SU-DHL-6 (cell line): ENCODE measurements at regions not wholly inside any gene's neighbourhood (a gene's known extent, or its start where the extent isn't known, plus 50 kb on each side); places are given as distances from the start of the nearest gene placed in this dataset.

Source experiments
- H2AFZ ChIP-seq: fragments of 200-600 bp; sonication (generic); 2 replicates; pipeline ENCODE4 v1.6.1; 2014; ENCODE audit warnings: low read depth, mild to moderate bottlenecking, moderate library complexity, mixed read lengths, antibody characterized with exemption, low read length; ENCODE audit not compliant: severe bottlenecking
- H3F3A ChIP-seq: fragments of 200-600 bp; shearing (Covaris generic); 2 replicates; pipeline ENCODE4 v1.6.0; 2016; ENCODE audit warnings: antibody characterized with exemption, mild to moderate bottlenecking; ENCODE audit not compliant: insufficient read depth
- H3K27ac ChIP-seq: fragments of 200-600 bp; sonication (generic); 2 replicates; pipeline ENCODE4 v1.5.1; 2016; ENCODE audit warnings: low read depth, mild to moderate bottlenecking, low read length, moderate library complexity, mixed read lengths
- H3K27me3 ChIP-seq: fragments of 200-600 bp; sonication (generic), shearing (Covaris generic); 2 replicates; pipeline ENCODE4 v1.6.0; 2014; ENCODE audit warnings: mild to moderate bottlenecking, low read length
- H3K36me3 ChIP-seq: fragments of 200-600 bp; sonication (generic); 2 replicates; pipeline ENCODE4 v1.6.1; 2014; ENCODE audit warnings: mild to moderate bottlenecking, low read length, mixed read lengths
- H3K4me2 ChIP-seq: fragments of 300-600, 200-600 bp; shearing (Covaris generic), sonication (generic); 2 replicates; pipeline ENCODE4 v1.6.0; 2014; ENCODE audit warnings: low read length, low read depth, mild to moderate bottlenecking; ENCODE audit not compliant: poor library complexity, severe bottlenecking
- H3K4me3 ChIP-seq: fragments of 200-600 bp; sonication (generic); 2 replicates; pipeline ENCODE4 v1.5.1; 2014; ENCODE audit warnings: antibody characterized with exemption, low read length, mild to moderate bottlenecking, mixed read lengths; ENCODE audit not compliant: insufficient read depth, poor library complexity, severe bottlenecking
- H3K79me2 ChIP-seq: fragments of 200-600 bp; sonication (generic); 2 replicates; pipeline ENCODE4 v1.6.1; 2014; ENCODE audit warnings: mild to moderate bottlenecking, low read length, moderate library complexity; ENCODE audit not compliant: insufficient read depth
- H3K9ac ChIP-seq: fragments of 200-600 bp; sonication (generic); 2 replicates; pipeline ENCODE4 v1.7.0; 2014; ENCODE audit warnings: mild to moderate bottlenecking, low read length
- H3K9me2 ChIP-seq: fragments of 200-600 bp; sonication (generic); replicated peaks from 2 replicates; pipeline ENCODE4 v1.6.1; 2014; ENCODE audit warnings: low read length; ENCODE audit not compliant: insufficient read depth
- H3K9me3 ChIP-seq: fragments of 200-600 bp; sonication (generic); 2 replicates; pipeline ENCODE4 v1.6.1; 2014; ENCODE audit warnings: low read length, mixed read lengths; ENCODE audit not compliant: insufficient read depth
- H4K20me1 ChIP-seq: fragments of 200-600 bp; sonication (generic); 2 replicates; pipeline ENCODE4 v1.6.1; 2014; ENCODE audit warnings: low read depth, mild to moderate bottlenecking, antibody characterized with exemption, low read length, moderate library complexity, mixed read lengths
- EZH2phosphoT487 ChIP-seq: fragments of 200-600 bp; sonication (generic), shearing (Covaris generic); conservative IDR thresholded peaks from 2 replicates; pipeline ENCODE4 v1.6.1; 2018; ENCODE audit warnings: mild to moderate bottlenecking, antibody characterized with exemption, low read length, moderate library complexity, mixed read lengths
- TF ChIP-seq, protein P1 (sequence below): fragments of 200-600 bp; sonication (generic); IDR thresholded peaks from one replicate; pipeline ENCODE4 v1.5.1; 2017; ENCODE audit warnings: antibody characterized with exemption, mild to moderate bottlenecking, low read length, moderate library complexity; ENCODE audit not compliant: insufficient read depth, poor library complexity, severe bottlenecking

DNA sequence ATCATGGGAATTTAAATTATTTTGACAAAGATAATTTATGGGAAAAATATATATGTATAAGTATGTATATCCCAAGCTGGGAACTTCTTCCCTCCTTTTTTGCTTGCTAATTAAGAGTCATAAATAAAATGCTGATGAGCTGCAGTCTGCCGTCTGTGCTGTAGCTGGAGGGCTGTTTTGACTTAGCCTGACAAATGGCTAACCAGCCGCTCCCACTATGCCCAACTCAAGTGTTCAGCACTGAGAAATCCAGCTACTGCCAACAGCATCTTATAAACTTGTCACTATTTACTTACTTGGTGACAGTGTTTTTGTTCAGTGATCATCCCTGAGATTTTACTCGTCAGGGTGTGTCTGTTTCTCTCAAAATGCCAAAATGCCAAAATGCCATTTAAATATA, 171.2 kb upstream of the PGRMC2 start:
- Histone ChIP-seq H3K9me3 (no peaks in the 10 kb centered on the region), H3K9ac (no peak overlapping the region), H3F3A (no peaks in the 10 kb centered on the region), H3K27me3 (no peaks in the 10 kb centered on the region), H2AFZ (no peak overlapping the region), H3K79me2 (no peaks in the 10 kb centered on the region), H4K20me1 (no peaks in the 10 kb centered on the region), H3K4me2 (no peak overlapping the region), H3K36me3 (no peaks in the 10 kb centered on the region), H3K9me2 (no peaks in the 10 kb centered on the region), H3K4me3 (no peak overlapping the region), H3K27ac (no peak overlapping the region)
- TF ChIP-seq EZH2phosphoT487 = no peak
- TF ChIP-seq, protein P1, sequence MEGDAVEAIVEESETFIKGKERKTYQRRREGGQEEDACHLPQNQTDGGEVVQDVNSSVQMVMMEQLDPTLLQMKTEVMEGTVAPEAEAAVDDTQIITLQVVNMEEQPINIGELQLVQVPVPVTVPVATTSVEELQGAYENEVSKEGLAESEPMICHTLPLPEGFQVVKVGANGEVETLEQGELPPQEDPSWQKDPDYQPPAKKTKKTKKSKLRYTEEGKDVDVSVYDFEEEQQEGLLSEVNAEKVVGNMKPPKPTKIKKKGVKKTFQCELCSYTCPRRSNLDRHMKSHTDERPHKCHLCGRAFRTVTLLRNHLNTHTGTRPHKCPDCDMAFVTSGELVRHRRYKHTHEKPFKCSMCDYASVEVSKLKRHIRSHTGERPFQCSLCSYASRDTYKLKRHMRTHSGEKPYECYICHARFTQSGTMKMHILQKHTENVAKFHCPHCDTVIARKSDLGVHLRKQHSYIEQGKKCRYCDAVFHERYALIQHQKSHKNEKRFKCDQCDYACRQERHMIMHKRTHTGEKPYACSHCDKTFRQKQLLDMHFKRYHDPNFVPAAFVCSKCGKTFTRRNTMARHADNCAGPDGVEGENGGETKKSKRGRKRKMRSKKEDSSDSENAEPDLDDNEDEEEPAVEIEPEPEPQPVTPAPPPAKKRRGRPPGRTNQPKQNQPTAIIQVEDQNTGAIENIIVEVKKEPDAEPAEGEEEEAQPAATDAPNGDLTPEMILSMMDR = no peak

DNA sequence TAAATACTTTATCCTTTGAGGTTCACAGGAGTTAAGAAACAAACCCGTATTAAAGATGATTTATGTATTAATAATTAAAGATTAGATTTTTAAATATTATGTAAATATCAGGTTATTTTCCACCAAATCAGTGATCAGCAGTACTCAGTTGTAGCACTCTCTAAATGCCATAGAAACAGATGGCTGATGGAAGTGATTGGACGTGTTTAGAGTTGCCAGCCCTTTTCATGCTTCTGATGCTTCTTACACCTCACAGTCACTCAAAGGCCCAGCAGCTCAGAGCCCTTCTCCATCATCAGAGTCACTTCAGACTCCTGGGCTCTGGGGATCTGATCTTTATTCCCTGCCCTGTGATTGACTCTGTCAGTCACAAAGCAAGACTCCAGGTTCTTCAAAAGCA, 170.1 kb upstream of the PGRMC2 start:
- Histone ChIP-seq H3K36me3 (no peaks in the 10 kb centered on the region), H3K4me3 (no peak overlapping the region), H2AFZ (no peak overlapping the region), H3K27me3 (no peaks in the 10 kb centered on the region), H3K27ac (no peak overlapping the region), H3F3A (no peaks in the 10 kb centered on the region), H3K79me2 (no peaks in the 10 kb centered on the region), H3K9me3 (no peaks in the 10 kb centered on the region), H4K20me1 (no peaks in the 10 kb centered on the region), H3K9ac (no peak overlapping the region), H3K9me2 (no peaks in the 10 kb centered on the region), H3K4me2 (no peak overlapping the region)
- TF ChIP-seq EZH2phosphoT487 = no peak
- TF ChIP-seq, protein P1 = no peak

DNA sequence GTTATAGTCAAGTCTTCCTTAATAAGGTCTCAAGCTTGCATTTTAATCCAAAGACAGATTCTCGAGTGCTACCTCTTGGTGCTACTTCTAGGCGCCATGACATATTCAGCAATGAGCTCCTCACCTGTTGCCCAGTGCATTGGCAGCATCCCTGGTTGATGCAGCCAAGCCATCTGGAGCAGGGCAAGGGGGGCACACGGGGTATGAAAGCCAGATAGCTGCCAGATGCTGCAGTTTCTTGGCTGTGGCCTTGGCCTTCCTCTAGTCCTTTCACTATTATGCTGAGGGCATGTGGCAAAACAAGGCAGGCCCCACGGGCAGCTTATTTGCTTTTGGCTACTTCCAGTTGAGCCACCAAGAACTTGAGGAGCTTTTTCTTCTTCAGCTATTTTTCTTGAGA, 168.6 kb upstream of the PGRMC2 start:
- TF ChIP-seq EZH2phosphoT487 = no peak
- TF ChIP-seq, protein P1 = no peak
- Histone ChIP-seq H3K4me2 (no peak overlapping the region), H3K9me2 (no peaks in the 10 kb centered on the region), H4K20me1 (no peaks in the 10 kb centered on the region), H3K27ac (no peak overlapping the region), H3K9ac (no peak overlapping the region), H3K4me3 (no peak overlapping the region), H3K36me3 (no peaks in the 10 kb centered on the region), H3K9me3 (no peaks in the 10 kb centered on the region), H3K27me3 (no peaks in the 10 kb centered on the region), H3F3A (no peaks in the 10 kb centered on the region), H3K79me2 (no peaks in the 10 kb centered on the region), H2AFZ (no peak overlapping the region)
